H9 (cell line): ENCODE measurements at regions not wholly inside any gene's neighbourhood (a gene's known extent, or its start where the extent isn't known, plus 50 kb on each side); places are given as distances from the start of the nearest gene placed in this dataset.

ENCODE experiments used
- DNase-seq: peaks from one replicate; pipeline ENCODE4 v3.0.0-alpha.2; 2017
- H2AFZ ChIP-seq: one replicate; pipeline ENCODE4 v1.6.1; 2013; ENCODE audit warnings: mild to moderate bottlenecking, low read length, control low read depth, moderate library complexity
- H2AK5ac ChIP-seq: 2 replicates; pipeline ENCODE4 v1.6.1; 2013; ENCODE audit warnings: low read length, control low read depth, mixed read lengths; ENCODE audit not compliant: insufficient read length
- H2BK120ac ChIP-seq: one replicate; pipeline ENCODE4 v1.6.1; 2013; ENCODE audit warnings: low read depth, mild to moderate bottlenecking, low read length, control low read depth, inconsistent platforms; ENCODE audit not compliant: poor library complexity, severe bottlenecking
- H2BK12ac ChIP-seq: 2 replicates; pipeline ENCODE4 v1.6.1; 2013; ENCODE audit warnings: low read length, control low read depth, mixed read lengths, low read depth; ENCODE audit not compliant: insufficient read length
- H2BK15ac ChIP-seq: 2 replicates; pipeline ENCODE4 v1.6.1; 2013; ENCODE audit warnings: low read depth, low read length, control low read depth
- H2BK20ac ChIP-seq: one replicate; pipeline ENCODE4 v1.6.1; 2013; ENCODE audit warnings: low read depth, mild to moderate bottlenecking, low read length, control low read depth, inconsistent platforms; ENCODE audit not compliant: poor library complexity, severe bottlenecking
- H2BK5ac ChIP-seq: 2 replicates; pipeline ENCODE4 v1.6.1; 2013; ENCODE audit warnings: low read length, control low read depth, mixed read lengths; ENCODE audit not compliant: insufficient read length
- H3K14ac ChIP-seq: 2 replicates; pipeline ENCODE4 v1.6.1; 2013; ENCODE audit warnings: low read length, control low read depth; ENCODE audit not compliant: insufficient read depth
- H3K18ac ChIP-seq: 2 replicates; pipeline ENCODE4 v1.6.1; 2013; ENCODE audit warnings: low read depth, mild to moderate bottlenecking, mixed read lengths, low read length, control low read depth; ENCODE audit not compliant: insufficient read length
- H3K23ac ChIP-seq: 2 replicates; pipeline ENCODE4 v1.6.1; 2013; ENCODE audit warnings: low read length, control low read depth, mixed read lengths, low read depth; ENCODE audit not compliant: insufficient read length
- H3K23me2 ChIP-seq: 2 replicates; pipeline ENCODE4 v1.6.1; 2013; ENCODE audit warnings: low read depth, mild to moderate bottlenecking, mixed read lengths, low read length, control low read depth; ENCODE audit not compliant: insufficient read length, poor library complexity, severe bottlenecking
- H3K27ac ChIP-seq: 2 replicates; pipeline ENCODE4 v1.5.1; 2013; ENCODE audit warnings: low read length, control low read depth, mixed read lengths, low read depth; ENCODE audit not compliant: insufficient read length
- H3K27me3 ChIP-seq: 2 replicates; pipeline ENCODE4 v1.6.1; 2013; ENCODE audit warnings: low read length, control low read depth, inconsistent platforms; ENCODE audit not compliant: insufficient read depth
- H3K4ac ChIP-seq: 2 replicates; pipeline ENCODE4 v1.6.1; 2013; ENCODE audit warnings: low read depth, mild to moderate bottlenecking, control low read depth, inconsistent platforms, low read length, moderate library complexity
- H3K4me1 ChIP-seq: 2 replicates; pipeline ENCODE4 v1.6.1; 2013; ENCODE audit warnings: low read length, control low read depth, inconsistent platforms; ENCODE audit not compliant: insufficient read depth
- H3K4me2 ChIP-seq: 2 replicates; pipeline ENCODE4 v1.6.1; 2013; ENCODE audit warnings: low read length, control low read depth, mixed read lengths; ENCODE audit not compliant: insufficient read length, insufficient read depth
- H3K56ac ChIP-seq: 2 replicates; pipeline ENCODE4 v1.6.1; 2013; ENCODE audit warnings: low read depth, mild to moderate bottlenecking, mixed read lengths, low read length, control low read depth; ENCODE audit not compliant: insufficient read length
- H3K79me1 ChIP-seq: 2 replicates; pipeline ENCODE4 v1.6.1; 2013; ENCODE audit warnings: low read depth, mild to moderate bottlenecking, moderate library complexity, low read length, control low read depth, inconsistent platforms; ENCODE audit not compliant: insufficient read depth, poor library complexity, severe bottlenecking
- H3K79me2 ChIP-seq: 2 replicates; pipeline ENCODE4 v1.6.1; 2013; ENCODE audit warnings: low read length, control low read depth, inconsistent platforms; ENCODE audit not compliant: insufficient read depth
- H3K9ac ChIP-seq: 2 replicates; pipeline ENCODE4 v1.6.1; 2013; ENCODE audit warnings: low read length, control low read depth, mixed read lengths; ENCODE audit not compliant: insufficient read length; ENCODE audit errors: extremely low read depth
- H3K9me3 ChIP-seq: one replicate; pipeline ENCODE4 v1.6.1; 2013; ENCODE audit warnings: low read depth, low read length, inconsistent platforms; ENCODE audit not compliant: control insufficient read depth
- H3T11ph ChIP-seq: one replicate; pipeline ENCODE4 v1.6.1; 2013; ENCODE audit warnings: mild to moderate bottlenecking, low read length, control low read depth, inconsistent platforms
- H4K20me1 ChIP-seq: one replicate; pipeline ENCODE4 v1.6.1; 2013; ENCODE audit not compliant: control insufficient read depth, insufficient read length, insufficient read depth
- H4K5ac ChIP-seq: 2 replicates; pipeline ENCODE4 v1.6.1; 2013; ENCODE audit warnings: low read depth, mild to moderate bottlenecking, mixed read lengths, low read length, control low read depth; ENCODE audit not compliant: insufficient read length
- H4K8ac ChIP-seq: replicated peaks from 2 replicates; pipeline ENCODE4 v1.6.1; 2013; ENCODE audit warnings: low read length, control low read depth, mixed read lengths, low read depth; ENCODE audit not compliant: insufficient read length
- H4K91ac ChIP-seq: 2 replicates; pipeline ENCODE4 v1.6.1; 2013; ENCODE audit warnings: low read depth, mild to moderate bottlenecking, moderate library complexity, mixed read lengths, low read length, control low read depth; ENCODE audit not compliant: insufficient read length
- H3K27ac Mint-ChIP-seq, 3 experiments: 2 replicates in 2 of 3; 3 replicates in 1 of 3; pipeline ENCODE4 v1.8.0; 2020 to 2021; ENCODE audit warnings: mixed read lengths in 3 of 3, mild to moderate bottlenecking in 1 of 3, moderate library complexity in 1 of 3
- H3K27me3 Mint-ChIP-seq: 2 replicates; pipeline ENCODE4 v1.8.0; 2021; ENCODE audit warnings: low read depth, mild to moderate bottlenecking, moderate library complexity, mixed read lengths
- H3K36me3 Mint-ChIP-seq, 3 experiments: 2 replicates in 2 of 3; 3 replicates in 1 of 3; pipeline ENCODE4 v1.8.0; 2020 to 2021; ENCODE audit warnings: low read depth in 3 of 3, mixed read lengths in 3 of 3; ENCODE audit not compliant: insufficient read depth in 1 of 3
- H3K4me1 Mint-ChIP-seq, 2 experiments: 2 replicates each; pipeline ENCODE4 v1.8.0; 2020; ENCODE audit warnings: mixed read lengths in 2 of 2
- H3K4me3 Mint-ChIP-seq, 2 experiments: 2 replicates in 1 of 2; 3 replicates in 1 of 2; pipeline ENCODE4 v1.8.0; 2020 to 2021; ENCODE audit warnings: mild to moderate bottlenecking in 2 of 2, mixed read lengths in 2 of 2, moderate library complexity in 1 of 2
- H3K9me3 Mint-ChIP-seq, 2 experiments: 2 replicates in 1 of 2; 3 replicates in 1 of 2; pipeline ENCODE4 v1.8.0; 2020; ENCODE audit warnings: mild to moderate bottlenecking in 2 of 2, mixed read lengths in 2 of 2, moderate library complexity in 1 of 2
- CTCF ChIP-seq: fragments of 200-600 bp; sonication (generic); conservative IDR thresholded peaks from 3 replicates; pipeline ENCODE4 v1.8.0; 2021; ENCODE audit warnings: antibody characterized with exemption, mild to moderate bottlenecking
- WGBS: extraction: QIAGEN DNeasy Blood & Tissue Kit; methylation state at CpG from one replicate; pipeline ENCODE4 v1.1.7; 2013; ENCODE audit warnings: missing lambda C conversion rate, low lambda C conversion rate, mixed read lengths; ENCODE audit not compliant: insufficient read length; ENCODE audit errors: extremely low coverage; 5-methylcytosine and 5-hydroxymethylcytosine counted together

GRCh38 chr4:64771149-64771548 is 361.9 kb upstream of the TECRL start:
- Histone ChIP-seq H2BK5ac (no peak overlapping the region), H2BK15ac (no peak overlapping the region), H3K79me2 (no peaks in the 10 kb centered on the region), H3K9me3 (no peaks in the 10 kb centered on the region), H3K56ac (no peak overlapping the region), H3K9ac (no peak overlapping the region), H3K4ac (no peak overlapping the region), H2BK120ac (no peak overlapping the region), H4K20me1 (no peaks in the 10 kb centered on the region), H3K23me2 (no peaks in the 10 kb centered on the region), H2BK12ac (no peak overlapping the region), H3K4me2 (no peak overlapping the region), H4K8ac (no peak overlapping the region), H3K27ac (no peak overlapping the region), H3K18ac (no peak overlapping the region), H4K91ac (no peak overlapping the region), H3K79me1 (no peaks in the 10 kb centered on the region), H3K23ac (no peak overlapping the region), H3K4me1 (no peaks in the 10 kb centered on the region), H2AFZ (no peak overlapping the region), H2BK20ac (no peak overlapping the region), H3K27me3 (no peaks in the 10 kb centered on the region), H3T11ph (no peak overlapping the region), H4K5ac (no peak overlapping the region), H2AK5ac (no peak overlapping the region), H3K14ac (no peak overlapping the region)
- Mint-ChIP-seq H3K9me3 (peaks cover 0 to 3% of the 10 kb centered on the region in 2 experiments; a peak in 1 of 5 replicates), H3K36me3 (peaks cover 7 to 11% (median 8%) of the 10 kb centered on the region in 3 experiments; a peak in 5 of 7 replicates), H3K27me3 (no peaks in the 10 kb centered on the region), H3K27ac (no peak overlapping the region), H3K4me3 (no peak overlapping the region), H3K4me1 (peaks cover 7 to 11% of the 10 kb centered on the region in 2 experiments)
- WGBS, result no CpG with 5 or more reads among the region's 2 CpGs
- no peak for TF ChIP-seq CTCF
- no peak for DNase-seq
